ENCODE measurements at regions not wholly inside any gene's neighbourhood (a gene's known extent, or its start where the extent isn't known, plus 50 kb on each side); places are given as distances from the start of the nearest gene placed in this dataset.

- no peak for DNase-seq
- Histone ChIP-seq H3K9me2 (ENCODE audit: insufficient read depth) (no peaks in the 10 kb centered on the region), H3K79me2 (ENCODE audit: insufficient read depth) (no peaks in the 10 kb centered on the region), H3K36me3 (ENCODE audit: low read depth) (no peaks in the 10 kb centered on the region), H4K20me1 (ENCODE audit: insufficient read depth) (no peaks in the 10 kb centered on the region), H3K4me1 (ENCODE audit: insufficient read depth) (0 out of 2 replicates have a peak, but pooled peaks cover 3% of the 10 kb centered on the region), H2AFZ (no peak overlapping the region), H3F3A (ENCODE audit: insufficient read depth) (no peaks in the 10 kb centered on the region), H3K4me3 (no peak overlapping the region), H3K9me3 (ENCODE audit: low read depth) (no peaks in the 10 kb centered on the region), H3K27ac (no peak overlapping the region), H3K4me2 (ENCODE audit: unreplicated experiment) (no peak overlapping the region), H3K9ac (no peak overlapping the region), H3K27me3 (replicated peaks; ENCODE audit: insufficient read depth) (peaks cover under 1% of the 10 kb centered on the region; the same call in 1 of the 2 replicates)
- in situ Hi-C loops (cut with MboI) = loop anchor here (25.0 kb wide), 1 partner anchor 1520 kb away; no protein-coding TSS in a partner anchor
- no peak for TF ChIP-seq EZH2phosphoT487 (IDR thresholded peaks at IDR 0.05; ENCODE audit: insufficient read depth, low read depth)
- 6 to 15% methylated on average over 2 of the region's 2 CpGs for WGBS, 2 experiments (ENCODE audit: low coverage in 1 of 2, low lambda C conversion rate in 2 of 2, missing lambda C conversion rate in 2 of 2)
These were observed 299.6 kb downstream of the LMX1A start for GRCh38 chr1:165056914-165057313.

DNA sequence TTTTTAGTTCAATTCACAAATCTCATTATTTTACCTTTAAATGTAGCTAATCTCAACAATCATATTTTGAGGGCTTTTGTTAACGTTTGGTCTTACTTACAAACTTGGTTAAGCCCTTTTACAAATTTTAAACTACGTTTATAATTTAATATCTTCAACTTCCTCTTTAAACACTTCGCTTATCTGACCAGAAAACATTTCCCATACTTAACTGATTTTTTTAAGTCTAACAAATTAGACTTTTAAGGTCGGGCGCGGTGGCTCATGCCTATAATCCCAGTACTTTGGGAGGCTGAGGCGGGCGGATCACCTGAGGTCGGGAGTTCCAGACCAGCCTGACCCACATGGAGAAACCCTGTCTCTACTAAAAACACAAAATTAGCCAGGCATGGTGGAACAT, 300.9 kb downstream of the LMX1A start:
- in situ Hi-C loops (cut with MboI) = loop anchor here (25.0 kb wide), 1 partner anchor 1518 kb away; no protein-coding TSS in a partner anchor

GRCh38 chr1:165054627-165055026, 301.9 kb downstream of the LMX1A start:
- Histone ChIP-seq H3K4me2 (ENCODE audit: unreplicated experiment) (no peak overlapping the region), H3K27me3 (replicated peaks; ENCODE audit: insufficient read depth) (peaks cover 4% of the 10 kb centered on the region), H3K27ac (no peak overlapping the region), H3K9me3 (ENCODE audit: low read depth) (no peaks in the 10 kb centered on the region), H3K79me2 (ENCODE audit: insufficient read depth) (no peaks in the 10 kb centered on the region), H3K4me3 (no peak overlapping the region), H3K36me3 (ENCODE audit: low read depth) (no peaks in the 10 kb centered on the region), H3K4me1 (ENCODE audit: insufficient read depth) (no peaks in the 10 kb centered on the region), H2AFZ (no peak overlapping the region), H4K20me1 (ENCODE audit: insufficient read depth) (no peaks in the 10 kb centered on the region), H3F3A (ENCODE audit: insufficient read depth) (no peaks in the 10 kb centered on the region), H3K9ac (no peak overlapping the region), H3K9me2 (ENCODE audit: insufficient read depth) (no peaks in the 10 kb centered on the region)
- in situ Hi-C loops (cut with MboI) = loop anchor here (25.0 kb wide), 1 partner anchor 1517 kb away; no protein-coding TSS in a partner anchor
- DNase-seq = no peak
- TF ChIP-seq EZH2phosphoT487 (IDR thresholded peaks at IDR 0.05; ENCODE audit: insufficient read depth, low read depth) = no peak
- TF ChIP-seq EZH2 (IDR thresholded peaks at IDR 0.05; ENCODE audit: insufficient read depth, poor library complexity, severe bottlenecking) = no peak
- 79% methylated on average over 4 of the region's 4 CpGs for WGBS, 2 experiments (ENCODE audit: low coverage in 1 of 2, low lambda C conversion rate in 2 of 2, missing lambda C conversion rate in 2 of 2)

More for the DNA sequence above, 300.9 kb downstream of the LMX1A start:
- no peak for DNase-seq
- H2AFZ ChIP-seq = no peak overlapping the region
- H3K36me3 ChIP-seq (ENCODE audit: low read depth) = no peaks in the 10 kb centered on the region
- H3K27ac ChIP-seq = no peak overlapping the region
- H3K9me3 ChIP-seq (ENCODE audit: low read depth) = no peaks in the 10 kb centered on the region
- H3K79me2 ChIP-seq (ENCODE audit: insufficient read depth) = no peaks in the 10 kb centered on the region
- H3K4me2 ChIP-seq (ENCODE audit: unreplicated experiment) = no peak overlapping the region
- H3K4me1 ChIP-seq (ENCODE audit: insufficient read depth) = 0 out of 2 replicates have a peak, but pooled peaks cover 3% of the 10 kb centered on the region
- WGBS, 2 experiments (ENCODE audit: low coverage in 1 of 2, low lambda C conversion rate in 2 of 2, missing lambda C conversion rate in 2 of 2) = 74 to 81% methylated on average over 9 of the region's 9 CpGs
- H3F3A ChIP-seq (ENCODE audit: insufficient read depth) = no peaks in the 10 kb centered on the region
- no peak overlapping the region for H3K9ac ChIP-seq
- H3K27me3 ChIP-seq (replicated peaks; ENCODE audit: insufficient read depth) = peaks cover 4% of the 10 kb centered on the region
- no peaks in the 10 kb centered on the region for H3K9me2 ChIP-seq (ENCODE audit: insufficient read depth)
- H3K4me3 ChIP-seq = no peak overlapping the region
- TF ChIP-seq EZH2phosphoT487 (IDR thresholded peaks at IDR 0.05; ENCODE audit: insufficient read depth, low read depth) (no peak), EZH2 (IDR thresholded peaks at IDR 0.05; ENCODE audit: insufficient read depth, poor library complexity, severe bottlenecking) (no peak)
- H4K20me1 ChIP-seq (ENCODE audit: insufficient read depth) = no peaks in the 10 kb centered on the region

GRCh38 chr1:165053351-165053750, 303.2 kb downstream of the LMX1A start:
- 54 to 60% methylated on average over 2 of the region's 2 CpGs for WGBS, 2 experiments (ENCODE audit: low coverage in 1 of 2, low lambda C conversion rate in 2 of 2, missing lambda C conversion rate in 2 of 2)
- no peaks in the 10 kb centered on the region for H3K9me3 ChIP-seq (ENCODE audit: low read depth)
- H2AFZ ChIP-seq = no peak overlapping the region
- H3K9me2 ChIP-seq (ENCODE audit: insufficient read depth) = no peaks in the 10 kb centered on the region
- no peaks in the 10 kb centered on the region for H3F3A ChIP-seq (ENCODE audit: insufficient read depth)
- H4K20me1 ChIP-seq (ENCODE audit: insufficient read depth) = no peaks in the 10 kb centered on the region
- in situ Hi-C loops (cut with MboI) = loop anchor here (25.0 kb wide), 1 partner anchor 1516 kb away; no protein-coding TSS in a partner anchor
- peaks cover 4% of the 10 kb centered on the region for H3K27me3 ChIP-seq (replicated peaks; ENCODE audit: insufficient read depth)
- H3K9ac ChIP-seq = no peak overlapping the region
- H3K27ac ChIP-seq = no peak overlapping the region
- H3K4me2 ChIP-seq (ENCODE audit: unreplicated experiment) = no peak overlapping the region
- H3K4me3 ChIP-seq = no peak overlapping the region
- no peaks in the 10 kb centered on the region for H3K36me3 ChIP-seq (ENCODE audit: low read depth)
- no peak for TF ChIP-seq EZH2phosphoT487 (IDR thresholded peaks at IDR 0.05; ENCODE audit: insufficient read depth, low read depth)
- no peak for TF ChIP-seq EZH2 (IDR thresholded peaks at IDR 0.05; ENCODE audit: insufficient read depth, poor library complexity, severe bottlenecking)
- no peaks in the 10 kb centered on the region for H3K79me2 ChIP-seq (ENCODE audit: insufficient read depth)
- no peak for DNase-seq
- H3K4me1 ChIP-seq (ENCODE audit: insufficient read depth) = no peaks in the 10 kb centered on the region

GRCh38 chr1:165052936-165053335, 303.6 kb downstream of the LMX1A start:
- TF ChIP-seq EZH2 (IDR thresholded peaks at IDR 0.05; ENCODE audit: insufficient read depth, poor library complexity, severe bottlenecking) = no peak
- no peak for TF ChIP-seq EZH2phosphoT487 (IDR thresholded peaks at IDR 0.05; ENCODE audit: insufficient read depth, low read depth)
- H3K4me3 ChIP-seq = no peak overlapping the region
- H3K9me2 ChIP-seq (ENCODE audit: insufficient read depth) = no peaks in the 10 kb centered on the region
- H3K27ac ChIP-seq = no peak overlapping the region
- no peak for DNase-seq
- no peaks in the 10 kb centered on the region for H4K20me1 ChIP-seq (ENCODE audit: insufficient read depth)
- 29% methylated on average over 4 of the region's 4 CpGs for WGBS, 2 experiments (ENCODE audit: low coverage in 1 of 2, low lambda C conversion rate in 2 of 2, missing lambda C conversion rate in 2 of 2)
- peaks cover 4% of the 10 kb centered on the region for H3K27me3 ChIP-seq (replicated peaks; ENCODE audit: insufficient read depth)
- no peak overlapping the region for H3K9ac ChIP-seq
- H3K79me2 ChIP-seq (ENCODE audit: insufficient read depth) = no peaks in the 10 kb centered on the region
- in situ Hi-C loops (cut with MboI) = loop anchor here (25.0 kb wide), 1 partner anchor 1516 kb away; no protein-coding TSS in a partner anchor
- no peaks in the 10 kb centered on the region for H3K36me3 ChIP-seq (ENCODE audit: low read depth)
- no peaks in the 10 kb centered on the region for H3K4me1 ChIP-seq (ENCODE audit: insufficient read depth)
- no peak overlapping the region for H2AFZ ChIP-seq
- no peaks in the 10 kb centered on the region for H3F3A ChIP-seq (ENCODE audit: insufficient read depth)
- no peak overlapping the region for H3K4me2 ChIP-seq (ENCODE audit: unreplicated experiment)
- no peaks in the 10 kb centered on the region for H3K9me3 ChIP-seq (ENCODE audit: low read depth)
